GM19372 (cell line): ENCODE measurements at regions not wholly inside any gene's neighbourhood (a gene's known extent, or its start where the extent isn't known, plus 50 kb on each side); places are given as distances from the start of the nearest gene placed in this dataset.

Experiments
- ATAC-seq: cut with Tn5 transposase; IDR thresholded peaks from one replicate; pipeline ENCODE4 v1.9.1; 2021; ENCODE audit warnings: mild to moderate bottlenecking, low read depth, moderate library complexity; ENCODE audit not compliant: unreplicated experiment

GRCh38 chr7:26034391-26034790 lies 117.6 kb upstream of the NFE2L3 start:
- no peak for ATAC-seq

DNA sequence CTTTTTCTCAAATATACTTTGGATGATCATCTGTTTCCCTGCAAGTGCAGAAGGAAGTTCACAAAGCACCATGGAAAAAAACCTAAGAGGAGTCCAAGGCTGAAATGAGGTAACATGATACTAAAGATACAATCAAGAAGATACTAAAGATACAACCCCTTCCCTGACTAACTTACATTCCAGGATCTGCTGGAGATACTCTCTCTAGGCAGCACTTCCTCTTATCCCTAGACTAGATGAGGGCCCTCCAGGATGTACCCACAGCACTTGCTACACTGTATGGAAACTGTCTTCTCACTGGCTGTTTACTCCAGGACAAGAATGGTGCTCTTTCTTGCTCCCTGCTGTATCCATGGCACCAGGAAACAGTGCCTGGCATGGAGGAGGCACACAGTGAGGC lies 116.4 kb upstream of the NFE2L3 start:
- ATAC-seq: no peak

DNA sequence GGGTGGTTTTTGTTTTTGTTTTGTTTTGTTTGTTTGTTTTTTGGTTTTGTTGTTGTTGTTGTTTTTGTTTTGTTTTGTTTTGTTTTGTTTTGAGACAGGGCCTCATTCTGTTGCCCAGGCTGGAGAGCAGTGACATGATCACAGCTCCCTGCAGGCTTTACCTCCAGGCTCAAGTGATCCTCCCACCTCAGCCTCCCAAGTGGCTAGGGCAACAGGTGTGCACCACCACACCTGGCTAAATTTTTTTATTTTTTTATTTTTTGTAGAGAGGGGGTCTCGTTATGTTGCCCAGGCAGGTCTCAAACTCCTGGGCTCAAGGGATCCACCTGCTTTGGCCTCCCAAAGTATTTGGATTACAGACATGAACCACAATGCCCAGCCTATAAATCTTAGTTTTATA lies 115.9 kb upstream of the NFE2L3 start:
- ATAC-seq: no peak

DNA sequence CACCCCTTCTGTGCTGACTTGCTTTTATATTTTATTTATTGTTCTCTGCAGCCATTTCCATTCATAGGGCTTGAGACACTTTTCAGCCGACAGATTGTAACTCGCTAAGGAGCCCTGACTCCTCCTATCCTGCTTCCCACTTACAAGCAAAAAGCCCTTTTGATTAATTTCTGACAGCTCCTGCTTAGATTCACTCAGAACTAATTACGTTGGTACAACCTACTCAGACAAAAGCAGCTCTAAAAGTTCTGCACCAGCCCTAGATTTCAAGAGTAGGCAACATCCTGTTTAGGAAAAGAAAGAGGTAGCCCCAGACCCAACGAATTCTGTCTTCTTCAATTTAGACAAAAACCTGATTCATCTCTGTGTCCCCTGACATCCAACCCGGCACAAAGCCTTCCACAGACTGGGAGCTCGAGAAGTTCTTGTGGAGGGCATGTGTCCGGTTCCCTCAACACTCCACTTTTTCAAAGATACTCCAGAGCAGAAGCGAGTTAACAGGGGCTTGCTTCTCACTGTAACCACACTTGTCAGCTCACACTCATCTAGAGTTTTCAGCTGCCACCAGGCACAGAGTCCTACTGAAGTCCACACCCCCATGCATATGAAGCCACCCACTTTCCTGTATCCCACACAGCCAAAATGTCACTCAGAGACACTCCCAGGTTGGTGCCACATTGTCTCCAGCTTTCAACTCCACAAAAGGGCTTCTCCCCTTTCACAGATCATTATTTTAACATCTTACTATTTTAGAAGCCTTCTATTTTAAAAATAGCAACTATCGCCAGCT lies 113.6 kb upstream of the NFE2L3 start:
- no peak for ATAC-seq

- no peak for ATAC-seq
These were observed 111.9 kb upstream of the NFE2L3 start for GRCh38 chr7:26040085-26040484.

DNA sequence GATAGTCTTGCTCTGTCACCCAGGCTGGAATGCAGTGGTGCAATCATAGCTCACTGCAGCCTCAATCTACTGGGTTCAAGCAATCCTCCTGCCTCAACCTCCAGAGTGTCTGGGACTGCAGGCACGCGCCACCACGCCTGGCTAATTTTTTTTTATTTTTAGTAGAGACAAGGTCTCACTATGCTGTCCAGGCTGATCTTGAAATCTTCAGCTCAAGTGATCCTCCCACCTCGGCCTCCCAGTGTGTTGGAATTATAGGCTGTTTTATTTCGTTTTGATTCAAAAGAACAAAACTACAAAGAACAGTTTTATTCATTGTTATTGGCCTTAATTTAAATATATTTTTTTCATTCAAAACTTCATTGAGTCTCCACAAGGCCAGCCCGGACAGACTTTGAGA lies 109.8 kb upstream of the NFE2L3 start:
- no peak for ATAC-seq

DNA sequence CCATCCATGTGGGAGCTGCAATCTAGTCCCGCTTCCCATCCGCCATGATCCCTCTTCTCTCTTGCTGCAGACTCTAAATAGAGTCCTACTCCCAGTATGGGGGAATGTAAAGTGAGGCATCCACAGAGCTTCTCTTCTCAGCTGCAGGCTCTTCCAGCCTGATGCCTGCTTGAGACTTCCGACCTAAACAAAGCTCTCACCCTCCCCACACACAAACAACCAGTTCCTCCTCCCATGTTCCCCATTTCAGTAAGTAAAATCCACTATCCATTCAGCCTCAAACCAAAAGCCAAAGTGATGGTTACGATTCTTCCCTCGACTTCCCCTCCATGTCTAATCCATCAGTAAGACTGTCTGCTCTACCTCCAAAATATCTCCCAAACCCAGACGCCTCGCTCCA lies 108.2 kb upstream of the NFE2L3 start:
- no peak for ATAC-seq

DNA sequence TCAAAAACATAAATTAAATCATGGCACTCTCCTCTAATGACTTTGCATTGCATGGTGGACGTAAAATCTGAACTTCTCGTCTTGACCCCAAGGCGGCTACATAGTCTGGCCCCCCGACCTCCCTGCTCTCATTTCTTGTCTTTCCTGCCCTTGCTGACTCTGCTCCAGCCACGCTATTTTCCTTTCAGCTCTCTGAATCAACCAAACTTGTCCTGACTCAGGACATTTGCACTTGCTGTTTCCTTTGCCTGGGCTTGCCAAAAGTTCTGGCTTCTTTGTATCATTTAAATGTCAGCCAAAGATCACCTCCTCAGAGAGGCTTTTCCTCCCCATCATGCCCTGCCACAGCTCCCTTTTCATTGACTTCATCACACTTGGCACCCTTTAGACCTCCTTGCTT lies 107.7 kb upstream of the NFE2L3 start:
- ATAC-seq: no peak

GRCh38 chr7:26046150-26046549 lies 105.8 kb upstream of the NFE2L3 start:
- no peak for ATAC-seq

DNA sequence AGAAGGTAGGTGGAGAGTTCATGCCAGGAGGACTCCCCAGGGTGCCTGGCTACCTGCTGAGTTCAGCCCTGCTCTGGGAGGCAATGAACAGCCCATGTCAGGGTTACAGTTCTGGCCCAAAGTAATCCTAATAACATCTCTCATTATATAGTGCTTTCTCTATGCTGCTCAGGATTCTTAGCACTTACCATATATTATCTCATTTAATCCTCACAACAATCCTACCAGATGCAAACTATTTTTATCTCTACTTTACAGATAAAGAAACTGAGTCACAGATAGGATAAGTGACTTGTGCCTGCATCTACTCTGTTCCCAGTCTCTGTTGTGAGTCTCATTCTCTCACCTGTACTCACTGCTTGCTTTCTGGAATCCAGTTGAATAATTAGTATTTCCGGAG lies 105.1 kb upstream of the NFE2L3 start:
- no peak for ATAC-seq

- ATAC-seq: no peak
These were observed 103.3 kb upstream of the NFE2L3 start for GRCh38 chr7:26048663-26049062.

DNA sequence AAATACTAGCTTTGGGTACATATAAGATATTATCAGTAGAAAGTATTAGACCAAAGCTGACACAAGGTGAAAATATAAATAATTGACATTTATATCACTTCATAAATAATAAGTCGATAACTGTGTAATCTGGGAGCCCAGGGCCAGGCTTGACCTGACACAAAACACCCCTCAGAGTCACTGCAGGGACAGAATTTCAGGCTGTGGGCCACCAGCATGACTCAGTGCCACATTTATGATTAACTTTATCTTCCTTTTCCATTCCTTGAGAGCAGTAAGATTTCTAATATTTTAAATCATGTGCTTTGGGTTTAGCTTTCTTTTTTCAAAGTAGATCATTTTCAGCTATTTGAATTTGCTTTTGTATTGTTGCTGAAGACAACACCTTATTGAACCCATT lies 102.9 kb upstream of the NFE2L3 start:
- ATAC-seq: no peak

DNA sequence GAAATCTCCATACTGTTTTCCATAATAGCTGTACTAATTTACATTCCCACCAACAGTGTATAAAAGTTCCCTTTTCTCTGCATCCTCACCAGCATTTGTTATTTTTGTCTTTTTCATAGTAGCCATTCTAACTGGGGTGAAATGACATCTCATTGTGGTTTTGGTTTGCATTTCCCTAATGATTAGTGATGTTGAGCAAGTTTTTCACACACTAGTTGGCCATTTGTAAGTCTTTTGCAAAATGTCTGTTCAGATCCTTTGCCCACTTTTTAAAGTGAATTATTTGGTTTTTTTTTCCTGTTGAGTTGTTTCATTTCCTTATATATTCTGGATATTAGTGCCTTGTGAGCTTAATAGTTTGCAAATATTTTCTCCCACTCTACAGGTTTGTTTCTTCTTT lies 101.0 kb upstream of the NFE2L3 start:
- ATAC-seq: no peak

GRCh38 chr7:26052706-26053105 lies 99.3 kb upstream of the NFE2L3 start:
- no peak for ATAC-seq

- no peak for ATAC-seq
These were observed 97.6 kb upstream of the NFE2L3 start for GRCh38 chr7:26054386-26054785.

- ATAC-seq: no peak
These were observed 96.8 kb upstream of the NFE2L3 start for GRCh38 chr7:26055241-26055640.

DNA sequence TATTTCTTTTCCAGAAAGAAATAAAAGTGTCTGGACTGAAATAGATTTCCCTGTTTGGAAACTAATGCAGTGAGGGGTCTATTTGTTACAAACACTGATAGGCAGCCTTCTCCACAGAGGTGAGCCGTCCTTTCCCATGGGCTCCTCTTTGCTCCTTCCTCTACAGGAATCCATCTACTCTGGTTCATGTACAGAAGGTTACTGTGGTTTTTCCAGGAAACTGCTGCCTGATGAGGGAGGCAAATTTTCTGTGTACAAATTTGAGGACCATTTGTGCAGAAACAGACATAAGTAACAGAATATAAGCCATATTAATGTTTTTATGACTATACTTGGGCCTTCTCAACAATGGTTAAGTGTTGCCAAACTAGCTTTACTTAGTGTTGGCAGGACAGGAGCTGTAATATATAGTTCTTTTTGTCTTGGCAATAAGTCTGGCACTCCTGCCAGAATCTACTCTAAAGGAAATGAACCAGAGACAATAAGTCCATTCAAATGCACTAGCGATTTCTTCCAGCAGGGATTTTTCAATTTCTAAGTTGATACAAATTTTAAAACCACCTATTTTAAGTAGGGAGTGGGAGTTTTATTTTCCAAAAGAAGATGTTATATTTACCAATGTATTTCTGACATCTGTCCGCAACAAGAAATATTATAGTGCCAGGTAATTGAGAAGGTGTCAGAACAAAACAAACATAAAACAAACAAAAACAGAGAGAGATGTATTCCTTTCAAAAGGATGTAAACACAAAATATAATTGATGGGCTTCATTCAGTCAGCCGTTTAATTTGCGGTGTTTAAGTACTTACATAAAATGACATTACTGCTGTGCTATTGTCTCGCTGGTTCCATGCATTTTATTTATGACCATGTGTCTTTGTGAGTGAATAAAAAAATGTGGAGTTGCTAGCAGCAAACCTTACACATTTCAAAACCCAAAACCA lies 91.0 kb upstream of the NFE2L3 start:
- no peak for ATAC-seq

DNA sequence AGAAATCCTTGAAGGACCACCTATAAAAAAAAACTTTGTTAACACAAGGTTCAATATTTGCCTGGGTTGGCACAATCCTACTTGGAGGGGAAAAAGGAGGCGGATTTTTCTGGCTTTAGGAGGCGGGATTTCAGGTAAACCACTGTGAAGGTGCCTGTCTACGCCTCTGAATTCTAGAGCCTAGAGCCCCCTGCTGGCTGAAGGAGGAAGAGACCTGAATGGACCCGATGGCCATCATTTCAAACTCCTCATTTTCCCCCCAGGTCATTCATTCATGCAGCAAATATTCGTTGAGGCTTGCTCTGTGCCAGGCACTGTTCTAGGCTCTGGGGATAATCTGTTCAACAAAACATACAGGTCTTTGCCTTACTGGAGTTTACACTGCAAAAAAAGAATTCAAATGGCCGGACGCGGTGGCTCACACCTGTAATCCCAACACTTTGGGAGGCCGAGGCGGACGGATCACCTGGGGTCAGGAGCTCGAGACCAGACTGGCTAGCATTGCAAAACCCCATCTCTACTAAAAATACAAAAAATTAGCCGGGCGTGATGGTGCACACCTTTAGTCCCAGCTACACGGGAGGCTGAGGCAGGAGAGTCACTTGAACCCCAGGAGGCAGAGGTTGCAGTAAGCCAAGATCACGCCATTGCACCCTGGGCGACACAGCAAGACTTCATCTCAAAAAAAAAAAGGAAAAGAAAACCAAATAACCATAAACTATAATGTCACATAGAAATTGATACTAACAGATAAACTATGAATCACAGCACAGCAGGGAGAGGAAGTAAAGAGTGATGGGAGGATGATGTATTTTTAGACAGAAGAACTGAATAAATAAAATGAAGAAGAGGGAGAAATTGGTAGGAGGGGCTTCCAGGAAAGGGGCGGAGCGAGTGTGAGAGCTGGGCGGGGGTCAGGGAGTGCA lies 90.1 kb upstream of the NFE2L3 start:
- no peak for ATAC-seq

- no peak for ATAC-seq
These were observed 86.3 kb upstream of the NFE2L3 start for GRCh38 chr7:26065652-26066051.

GRCh38 chr7:26066736-26067135 lies 85.3 kb upstream of the NFE2L3 start:
- ATAC-seq: no peak

DNA sequence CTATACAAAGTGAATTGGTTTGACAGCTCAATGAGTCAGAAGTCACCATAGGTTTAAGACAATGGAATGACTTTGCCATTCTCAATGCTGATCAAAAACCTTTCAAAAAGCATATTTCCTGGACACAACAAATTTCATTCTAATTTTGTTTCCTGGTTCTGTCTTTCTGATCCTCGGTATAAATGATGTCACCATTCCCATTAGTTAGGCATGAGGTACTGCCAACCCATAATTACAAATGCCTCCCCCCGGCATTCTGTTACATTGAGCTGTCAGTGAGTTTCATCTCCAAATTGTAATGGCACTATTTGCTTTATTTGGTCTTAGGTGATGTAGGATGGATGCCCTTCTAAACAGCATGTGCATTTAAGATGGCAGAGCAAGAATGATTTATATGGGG lies 81.7 kb upstream of the NFE2L3 start:
- ATAC-seq: no peak
